Kasumi-1 (cell line): ENCODE measurements at regions not wholly inside any gene's neighbourhood (a gene's known extent, or its start where the extent isn't known, plus 50 kb on each side); places are given as distances from the start of the nearest gene placed in this dataset.
A peak's percentile ranks its signal among the peaks of the same experiment; 100 is the strongest.

Experiments
- DNase-seq, 2 experiments: peaks; one replicate each; lab custom pipeline; 2025; lab: John Stamatoyannopoulos, UW

DNA sequence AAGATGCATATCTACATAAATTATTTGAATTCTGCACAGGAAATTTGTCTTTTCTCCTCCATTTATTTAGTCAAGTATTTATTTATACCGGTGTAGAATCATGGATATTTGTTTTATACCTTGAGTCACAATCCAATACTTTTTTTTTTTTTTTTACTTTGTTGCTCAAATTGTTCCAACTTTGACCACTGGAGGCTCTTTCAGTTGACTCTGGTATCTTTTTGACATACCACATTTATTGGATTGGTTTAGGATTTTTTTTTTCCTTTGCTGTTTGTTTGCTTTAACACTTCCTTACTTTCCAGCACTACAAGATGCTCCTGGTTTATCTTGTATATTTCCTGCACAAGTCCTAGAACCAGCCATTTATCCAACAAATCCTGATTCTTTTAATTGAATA is 543.1 kb upstream of the RIOK2 start:
- no peak for DNase-seq

DNA sequence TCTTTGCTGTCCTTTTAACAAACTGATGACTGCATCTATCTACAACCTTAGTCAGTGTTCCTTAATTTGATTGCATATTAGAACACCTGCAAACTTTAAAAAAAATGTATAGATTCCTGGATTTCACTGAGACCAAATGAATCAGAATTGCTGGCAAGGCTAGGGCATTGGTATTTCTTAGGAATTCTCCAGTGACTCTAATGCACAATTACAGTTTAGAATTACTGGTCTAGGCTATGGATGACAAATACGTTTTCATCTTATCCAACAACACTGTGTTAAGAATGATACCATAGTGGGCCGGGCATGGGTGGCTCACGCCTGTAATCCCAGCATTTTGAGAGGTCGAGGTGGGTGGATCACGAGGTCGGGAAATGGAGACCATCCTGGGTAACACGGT is 545.9 kb upstream of the RIOK2 start:
- DNase-seq: no peak

DNA sequence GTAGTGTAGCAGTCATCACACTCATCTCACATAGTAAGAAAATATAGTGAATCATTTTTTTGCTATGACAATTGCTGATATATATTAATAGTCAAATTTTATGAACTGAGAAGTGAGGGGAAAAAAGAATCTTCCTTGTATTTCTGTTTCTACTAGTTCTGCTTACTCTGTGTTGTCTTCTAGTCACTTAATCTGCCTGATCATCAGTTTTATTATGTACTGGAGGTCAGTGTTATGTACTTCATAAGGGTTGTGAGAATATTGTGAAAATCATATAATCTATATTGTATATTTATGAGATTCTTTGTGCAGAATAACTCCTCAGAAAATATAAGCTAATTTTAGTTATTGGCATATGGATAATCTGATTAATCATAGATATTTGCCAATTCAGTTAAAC is 546.9 kb upstream of the RIOK2 start:
- DNase-seq: no peak

DNA sequence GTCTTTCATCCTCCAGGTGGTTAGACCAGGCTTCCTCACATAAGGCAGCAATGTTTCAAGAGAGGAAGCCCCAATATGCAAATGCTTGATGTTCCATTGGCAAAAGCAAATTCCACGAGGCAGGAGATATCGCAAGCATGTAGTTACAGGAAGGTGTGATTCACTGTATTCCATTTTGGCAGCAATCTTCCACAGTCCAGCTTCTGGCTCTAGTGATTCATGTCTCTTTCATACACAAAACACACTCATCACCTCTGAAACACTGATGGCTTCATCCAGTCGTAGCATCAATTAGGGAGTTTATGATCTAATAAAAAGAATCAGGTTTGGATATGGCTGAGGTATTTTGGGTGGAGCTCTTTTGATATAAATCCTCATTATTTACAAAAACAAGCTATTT is 552.2 kb upstream of the RIOK2 start:
- no peak for DNase-seq

DNA sequence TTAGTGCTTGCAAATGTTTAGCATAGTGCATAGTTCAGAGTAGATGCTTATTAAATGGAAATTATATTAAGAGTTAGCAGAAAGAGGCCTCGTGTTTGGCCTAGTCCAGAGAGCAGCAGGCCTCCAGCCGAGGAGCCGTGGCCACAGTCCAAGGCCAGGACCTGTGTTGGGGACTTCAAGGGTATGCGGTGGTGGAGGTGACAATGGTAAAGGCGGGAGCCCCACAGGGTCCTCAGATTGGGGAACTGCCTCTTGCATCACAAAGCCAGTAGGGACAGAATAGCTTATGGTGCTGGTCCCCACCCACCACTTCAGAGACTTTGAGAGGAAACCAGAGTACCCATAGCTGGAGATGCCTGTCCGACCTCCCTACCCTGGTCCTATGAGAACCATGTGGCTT is 554.6 kb upstream of the RIOK2 start:
- no peak for DNase-seq

DNA sequence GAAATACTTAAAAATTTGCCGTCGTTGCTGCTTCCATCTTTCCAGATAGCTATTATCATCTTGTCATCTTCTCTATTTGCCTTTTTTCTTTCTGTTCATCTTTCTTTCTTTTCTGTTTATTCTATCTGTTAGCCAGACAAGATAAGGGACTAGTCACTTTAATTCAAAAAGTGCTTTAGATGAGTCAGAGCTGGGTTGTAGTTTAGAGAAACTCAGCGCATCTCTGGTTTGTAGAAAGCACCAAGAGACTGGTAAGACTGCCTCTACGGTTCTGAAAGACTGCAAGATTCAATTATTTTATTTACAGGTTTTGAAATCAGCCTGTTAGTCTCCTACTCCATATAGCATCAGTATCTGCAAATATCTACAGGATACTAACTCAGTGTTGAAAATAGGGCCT is 562.8 kb upstream of the RIOK2 start:
- no peak for DNase-seq

DNA sequence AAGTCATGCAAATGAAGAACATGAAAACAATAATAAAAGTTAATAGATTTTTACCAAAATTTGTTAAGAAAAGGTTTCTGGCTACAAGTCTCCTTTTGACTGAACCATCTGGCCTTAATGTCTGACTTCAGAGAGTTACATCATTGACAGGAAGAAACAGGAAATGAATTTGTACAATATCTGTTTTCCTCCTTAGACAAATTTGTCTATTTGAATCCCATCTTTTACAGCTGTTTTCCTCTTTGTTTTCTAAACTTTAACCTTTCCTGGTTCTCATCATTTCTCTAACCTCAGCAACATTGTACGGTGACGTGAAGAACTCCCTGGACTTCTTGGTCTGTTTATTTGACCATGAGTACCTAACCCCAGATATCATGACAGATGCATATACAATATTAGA is 567.5 kb upstream of the RIOK2 start:
- no peak for DNase-seq

DNA sequence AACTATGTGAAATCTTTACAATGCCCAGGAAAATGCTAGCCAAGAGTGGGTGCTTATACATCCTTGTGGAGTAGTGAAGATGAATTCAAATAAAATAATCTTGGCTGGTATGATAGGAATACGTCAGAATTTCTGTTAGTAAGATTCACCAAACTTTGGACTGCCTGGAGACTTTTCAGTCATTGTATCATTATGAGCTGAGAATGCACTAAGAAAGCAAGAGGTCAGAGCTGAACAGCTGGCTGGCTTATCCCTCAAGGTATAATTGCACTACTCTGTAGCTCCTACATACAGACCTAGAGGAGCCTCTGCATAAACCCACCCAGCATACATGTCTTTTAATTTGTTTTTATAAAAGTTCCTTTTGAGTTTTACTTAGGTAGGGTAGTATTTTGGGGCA is 568.5 kb upstream of the RIOK2 start:
- DNase-seq: no peak

DNA sequence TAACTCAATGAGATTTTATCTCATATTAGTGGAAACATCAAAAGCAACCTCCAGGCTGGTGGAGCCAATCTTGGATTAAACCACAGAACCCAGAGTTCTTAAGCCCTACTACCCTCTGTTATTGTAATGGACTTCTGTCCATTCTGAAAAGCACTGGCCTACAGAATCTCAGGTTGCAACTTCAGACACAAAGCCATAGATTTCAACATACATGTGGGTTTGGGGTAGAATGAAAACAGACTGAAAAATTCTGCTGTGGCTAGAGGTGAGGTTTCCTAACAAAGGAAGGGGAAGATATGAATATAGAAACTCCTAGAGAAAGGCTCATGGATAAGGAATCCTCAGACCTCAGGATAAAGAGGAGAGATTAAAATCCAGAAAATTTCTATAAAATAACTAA is 569.8 kb upstream of the RIOK2 start:
- no peak for DNase-seq

DNA sequence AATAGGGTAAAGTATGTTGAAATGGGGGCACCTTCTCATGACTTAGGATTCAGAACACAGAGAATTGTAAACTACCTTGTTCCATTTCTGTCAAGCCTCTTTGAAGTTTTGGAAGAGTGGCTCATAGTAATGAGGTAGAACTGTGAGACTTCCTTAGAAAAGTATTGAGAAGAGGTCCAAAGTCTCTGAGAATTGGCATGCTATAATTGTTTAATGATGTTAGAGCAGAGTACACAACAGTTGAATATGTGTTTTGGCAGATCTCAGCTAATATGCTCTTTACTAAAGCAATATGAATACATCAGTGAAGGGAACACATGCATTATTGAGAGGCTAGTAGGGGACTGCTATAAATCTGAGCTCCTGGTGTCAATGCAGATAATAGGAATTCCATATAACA is 579.4 kb upstream of the RIOK2 start:
- DNase-seq: no peak

DNA sequence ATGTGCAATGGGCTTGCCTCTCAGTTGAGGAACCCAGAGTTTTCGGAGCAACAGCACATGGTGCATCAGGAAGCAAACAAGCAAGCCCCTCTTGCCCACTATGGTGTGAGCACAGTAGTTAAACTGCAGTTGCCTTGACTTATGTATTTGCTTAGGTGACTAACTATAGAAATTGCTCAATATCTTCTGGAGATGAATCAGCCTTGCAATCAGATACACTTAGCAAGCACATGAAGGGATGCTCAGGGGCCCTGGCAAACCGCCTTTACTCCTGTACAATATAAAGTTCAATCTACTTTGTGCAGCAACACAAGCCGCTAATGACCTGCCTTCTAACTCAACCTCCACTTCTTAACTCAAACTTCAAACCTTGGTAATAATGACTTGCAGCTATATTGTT is 581.7 kb upstream of the RIOK2 start:
- DNase-seq: no peak

DNA sequence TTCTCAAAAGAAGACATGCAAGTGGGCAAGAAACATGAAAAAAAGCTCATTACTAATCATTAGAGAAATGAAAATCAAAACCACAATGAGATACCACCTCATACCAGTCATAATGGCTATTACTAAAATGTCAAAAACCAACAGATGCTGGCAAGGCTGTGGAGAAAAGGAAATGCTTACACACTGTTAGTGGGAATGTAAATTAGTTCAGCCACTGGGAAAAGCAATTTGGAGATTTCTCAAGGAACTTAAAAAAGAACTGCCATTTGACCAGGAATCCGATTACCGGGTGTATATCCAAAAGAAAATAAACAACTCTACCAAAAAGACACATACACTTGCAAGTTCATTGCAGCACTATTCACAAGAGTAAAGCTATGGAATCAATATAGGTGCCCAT is 595.4 kb upstream of the RIOK2 start:
- DNase-seq: no peak

DNA sequence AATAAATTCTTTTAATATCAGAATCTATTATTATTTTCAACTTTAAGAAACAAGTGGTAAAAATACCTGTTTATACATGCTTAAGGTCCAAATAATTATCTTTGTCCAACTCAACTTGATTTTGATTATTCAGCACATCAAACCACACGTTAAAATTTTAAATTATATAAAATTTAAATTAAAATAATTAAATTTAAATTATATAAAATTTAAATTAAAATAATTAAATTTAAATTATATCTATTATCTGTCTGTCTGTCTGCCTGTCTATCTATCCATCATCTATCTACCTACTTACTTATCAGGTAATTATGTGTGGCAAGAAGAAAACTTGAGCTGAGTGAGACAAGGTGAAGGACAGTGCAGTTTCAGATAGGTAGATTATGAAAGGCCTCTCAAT is 605.3 kb upstream of the RIOK2 start:
- no peak for DNase-seq

DNA sequence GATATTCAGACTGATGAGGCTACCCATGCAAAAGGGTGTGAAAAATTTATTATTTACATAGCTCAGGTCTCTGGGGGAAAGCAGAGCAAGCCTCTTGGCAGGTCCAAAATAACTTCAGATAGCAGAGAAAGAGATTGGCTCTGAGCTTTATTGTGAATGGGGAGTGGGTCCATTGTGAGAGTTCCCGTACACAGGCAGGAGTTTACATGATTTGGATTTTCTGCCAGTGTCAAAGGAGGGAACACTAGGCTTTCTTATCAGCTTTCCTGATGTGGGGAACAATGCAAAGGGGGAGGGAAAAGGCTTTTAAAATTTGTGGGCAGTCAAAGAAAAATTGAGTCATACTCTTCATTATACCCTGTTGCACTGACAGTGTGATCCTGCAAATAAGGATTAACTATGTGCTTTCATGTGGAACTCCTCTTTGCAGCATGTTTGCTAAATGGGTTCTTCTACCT is 615.0 kb upstream of the RIOK2 start:
- DNase-seq: no peak

DNA sequence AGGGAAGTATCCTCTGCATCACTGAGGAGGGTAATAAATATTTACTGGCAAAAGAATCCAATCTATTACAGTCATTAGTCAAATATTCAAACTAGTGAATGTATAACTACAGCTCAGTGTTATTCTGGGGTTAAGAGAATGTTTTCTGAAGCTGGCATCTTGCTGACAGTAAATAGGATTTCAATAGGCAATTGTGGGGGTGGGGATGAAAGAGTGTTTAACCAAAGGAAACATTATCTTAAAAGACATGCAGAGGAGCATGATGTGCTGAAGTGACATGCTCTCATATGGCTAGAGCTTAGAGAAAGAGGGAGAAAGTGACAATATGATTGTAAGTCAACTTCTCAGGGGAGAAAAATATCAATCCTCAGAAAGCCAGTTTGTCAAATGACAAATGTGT is 618.4 kb upstream of the RIOK2 start:
- DNase-seq: no peak

DNA sequence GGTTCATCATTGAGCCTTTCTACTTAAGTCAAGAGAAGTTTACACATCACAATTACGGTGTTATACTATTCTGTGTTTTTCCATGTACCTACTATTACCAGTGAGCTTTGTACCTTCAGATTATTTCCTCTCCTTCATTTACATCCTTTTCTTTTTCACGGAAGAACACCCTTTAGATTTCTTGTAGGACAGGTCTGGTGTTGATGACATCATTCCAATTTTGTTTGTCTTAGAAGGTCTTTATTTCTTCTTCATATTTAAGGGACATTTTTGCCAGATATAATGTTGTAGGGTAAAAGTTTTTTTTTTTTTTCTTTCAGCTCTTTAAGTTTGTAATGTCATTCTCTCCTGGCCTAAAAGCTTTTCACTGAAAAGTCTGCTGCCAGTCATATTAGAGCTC is 637.1 kb upstream of the RIOK2 start:
- no peak for DNase-seq

DNA sequence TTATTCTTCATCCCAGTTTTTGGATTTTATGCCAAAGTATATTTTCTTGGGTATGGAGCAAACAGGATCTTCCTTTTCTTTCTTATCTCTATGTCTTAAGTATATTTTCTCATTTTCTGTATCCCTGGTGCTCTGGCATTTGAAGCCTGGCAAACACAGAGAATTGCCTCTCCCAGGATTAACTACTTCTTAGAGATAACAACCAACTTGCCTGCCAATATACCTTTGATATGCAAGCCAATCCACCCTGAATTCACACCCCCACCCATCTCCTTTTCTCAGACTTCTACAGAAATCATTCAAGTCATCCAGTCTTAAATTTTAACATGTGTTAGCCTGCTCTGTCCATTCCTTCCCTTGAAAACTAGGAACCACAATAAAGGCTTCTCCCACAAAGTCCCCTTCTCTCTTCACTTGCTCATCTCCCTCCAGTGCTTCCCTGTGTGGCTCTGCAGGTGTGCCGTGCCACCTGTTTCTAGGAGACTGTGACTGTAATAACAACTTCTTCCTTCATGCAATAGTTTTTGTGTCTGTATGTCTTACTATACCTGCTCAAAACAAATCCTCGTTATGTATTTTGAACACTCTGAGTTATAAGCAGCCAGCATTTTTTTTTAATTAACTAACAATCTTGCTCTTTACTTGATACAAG is 649.7 kb upstream of the RIOK2 start:
- no peak for DNase-seq

DNA sequence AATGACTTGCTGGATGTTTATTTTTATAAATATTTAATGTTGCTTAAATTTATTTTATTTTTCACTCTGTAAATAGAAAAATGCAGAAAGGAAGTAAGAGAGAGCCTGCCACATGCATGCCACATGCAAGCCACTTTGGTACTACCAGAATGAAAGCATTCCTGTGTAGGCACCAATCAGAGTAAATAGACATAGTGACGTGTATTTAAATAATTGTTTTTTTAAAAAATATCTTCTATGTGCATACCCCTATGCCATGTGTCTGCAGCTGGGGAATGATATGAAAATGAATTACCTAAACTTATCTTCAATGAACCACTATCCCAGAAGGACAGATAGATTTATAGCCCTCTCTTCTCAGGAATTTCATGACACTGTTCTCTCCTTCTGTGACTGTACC is 651.5 kb upstream of the RIOK2 start:
- DNase-seq: no peak

DNA sequence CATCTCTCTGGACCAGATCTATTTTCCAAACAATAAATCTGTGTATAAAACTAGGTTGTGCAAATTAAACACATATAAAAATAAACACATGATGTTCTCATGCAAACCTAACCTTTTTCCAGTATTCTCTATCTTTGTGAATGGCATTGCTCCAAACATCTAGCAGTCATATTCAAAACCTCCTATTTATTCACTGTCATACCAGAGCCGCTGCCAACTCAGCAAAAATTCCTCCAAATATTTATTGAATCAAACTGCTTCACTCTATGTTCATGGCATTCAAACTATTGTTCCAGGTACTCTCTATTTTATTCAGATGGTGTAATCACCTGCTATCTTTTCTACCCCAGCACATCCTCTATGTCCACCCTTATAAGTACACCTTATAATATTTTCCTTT is 652.1 kb upstream of the RIOK2 start:
- DNase-seq: no peak

DNA sequence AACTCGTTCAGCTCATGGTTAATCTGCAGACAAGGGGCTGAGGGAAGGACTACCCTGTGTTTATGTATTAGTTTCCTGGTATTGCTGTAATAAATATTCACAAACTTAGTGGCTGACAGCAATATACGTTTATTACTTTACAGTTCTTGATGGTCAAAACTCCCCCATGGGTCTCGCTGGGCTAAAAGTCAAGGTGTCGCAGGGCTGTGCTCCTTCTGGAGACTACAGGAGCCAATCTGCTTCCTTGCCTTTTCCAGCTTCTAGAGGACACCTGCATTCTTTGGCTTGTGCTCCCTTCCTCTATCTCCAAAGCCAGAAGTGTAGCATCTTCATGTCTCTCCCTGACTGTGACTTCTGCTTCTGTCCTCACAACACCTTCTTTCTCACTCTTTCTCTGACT is 653.8 kb upstream of the RIOK2 start:
- DNase-seq: no peak

DNA sequence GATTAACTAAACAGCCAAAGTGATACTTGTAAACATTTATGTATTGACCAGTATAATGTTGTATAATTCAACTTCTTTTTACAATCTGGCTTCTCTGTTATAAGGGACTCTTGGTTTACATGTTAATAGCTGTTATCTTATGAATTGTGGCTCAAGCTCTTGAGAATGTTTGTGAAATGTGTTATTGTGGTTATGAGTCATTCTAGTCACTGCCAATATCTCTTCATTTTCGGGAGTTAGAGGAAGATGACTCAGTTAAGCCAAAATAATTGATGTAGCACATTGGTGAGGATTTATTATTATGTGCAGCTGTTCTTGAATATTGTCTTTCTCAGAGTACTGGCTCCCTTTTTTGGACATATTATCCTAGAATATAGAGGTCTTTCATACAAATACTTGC is 655.2 kb upstream of the RIOK2 start:
- DNase-seq: peak; percentile 88 to 91

DNA sequence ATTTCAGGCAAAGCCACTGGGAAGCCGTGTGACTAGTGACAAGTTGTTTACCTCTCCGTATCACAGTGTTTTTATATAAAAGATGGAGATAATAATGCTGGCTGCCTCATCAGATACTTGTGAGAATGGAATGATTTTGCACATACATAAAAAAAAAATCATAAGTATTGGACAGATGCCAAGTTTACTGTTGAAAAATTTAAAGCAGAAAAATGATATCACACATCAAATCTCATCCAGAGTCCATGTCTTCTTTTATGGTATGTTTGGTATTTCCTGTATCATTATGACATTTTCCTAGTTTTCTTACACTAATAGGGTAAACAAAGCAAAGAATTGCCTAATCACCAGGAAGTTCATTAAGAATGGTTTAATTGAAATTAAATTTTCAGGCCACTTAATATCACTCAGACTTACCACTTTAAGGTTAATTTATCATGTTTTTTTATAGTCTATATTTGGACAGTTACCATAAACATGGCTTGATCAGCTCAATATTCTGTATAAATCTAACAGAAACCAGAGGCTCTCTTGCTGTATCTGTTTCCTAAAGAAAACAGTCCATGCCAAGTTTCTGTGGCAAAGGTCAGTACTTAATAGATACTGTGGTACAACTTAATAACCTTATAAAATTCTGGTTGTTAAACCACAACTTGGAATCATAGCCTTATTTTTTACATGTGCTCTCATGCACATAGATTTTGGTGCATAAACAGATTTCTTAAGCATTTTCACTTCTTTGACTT is 656.5 kb upstream of the RIOK2 start:
- DNase-seq: no peak

DNA sequence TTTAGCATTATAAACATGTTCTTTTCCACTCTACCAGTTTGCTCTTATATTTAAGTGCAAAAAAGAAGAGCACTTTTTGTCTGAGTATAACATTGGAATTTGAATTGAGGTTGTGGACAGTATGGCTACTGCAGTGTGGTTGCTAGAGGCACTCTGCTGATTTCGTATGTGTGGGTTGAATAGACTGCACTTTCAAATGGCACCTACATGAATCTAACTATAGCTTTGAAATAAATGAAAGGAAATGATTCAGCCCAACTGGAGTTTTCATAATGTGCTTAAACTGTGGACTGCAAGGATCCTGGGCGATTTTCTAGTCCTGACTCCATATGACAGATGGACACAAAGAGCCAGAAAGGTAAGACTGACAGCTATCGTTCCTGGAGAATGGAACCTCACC is 657.6 kb upstream of the RIOK2 start:
- DNase-seq: no peak

DNA sequence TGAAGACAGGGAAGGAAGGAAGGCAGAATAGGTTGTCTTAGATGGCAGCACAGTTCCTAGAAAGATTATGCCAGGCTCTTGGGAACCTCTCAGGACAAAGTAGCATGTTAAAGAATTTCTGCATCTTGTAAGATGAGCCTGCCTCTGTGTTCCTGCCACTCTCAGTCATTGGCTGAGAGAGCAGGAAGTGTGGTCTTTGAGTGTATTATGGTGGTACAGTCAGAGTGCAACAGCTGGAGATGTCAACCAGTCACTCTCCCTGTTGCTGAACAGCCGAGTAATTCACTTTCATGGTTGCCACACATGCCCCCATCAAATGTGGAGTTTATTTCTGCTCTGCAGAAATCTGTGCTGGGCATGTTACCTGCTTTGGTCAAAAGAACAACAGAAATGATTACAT is 659.6 kb upstream of the RIOK2 start:
- no peak for DNase-seq
